Middle frontal gyrus (tissue), 1 donor: ENCODE measurements at regions not wholly inside any gene's neighbourhood (a gene's known extent, or its start where the extent isn't known, plus 50 kb on each side); places are given as distances from the start of the nearest gene placed in this dataset.
A peak's percentile ranks its signal among the peaks of the same experiment; 100 is the strongest.

Source experiments
- DNase-seq: peaks from one replicate; pipeline ENCODE4 v3.0.0-alpha.2; 2015; ENCODE audit warnings: low spot score; ENCODE audit errors: extremely low spot score

DNA sequence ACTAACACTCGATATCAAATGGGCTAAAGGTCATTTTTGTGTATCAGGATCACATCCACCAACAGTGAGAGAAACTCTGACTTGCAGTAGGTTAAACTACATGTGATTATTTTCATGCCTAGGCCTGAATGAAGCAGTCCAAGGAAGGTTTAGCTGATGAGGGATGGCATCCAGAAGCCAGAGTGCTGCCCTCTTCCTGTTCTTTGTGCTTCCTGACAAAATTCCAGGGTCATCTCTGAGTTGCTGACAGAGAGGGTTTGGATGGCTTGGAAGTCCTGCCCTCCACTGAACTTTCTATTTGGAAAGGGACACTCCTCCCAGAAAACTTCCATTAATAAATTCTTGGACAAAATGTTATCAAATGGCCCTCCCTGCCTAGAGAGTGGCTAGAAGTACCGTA lies 728.3 kb upstream of the SLC10A2 start:
- DNase-seq = no peak

- DNase-seq = no peak
Measured at GRCh38 chr13:103788061-103788652, 721.9 kb upstream of the SLC10A2 start.

DNA sequence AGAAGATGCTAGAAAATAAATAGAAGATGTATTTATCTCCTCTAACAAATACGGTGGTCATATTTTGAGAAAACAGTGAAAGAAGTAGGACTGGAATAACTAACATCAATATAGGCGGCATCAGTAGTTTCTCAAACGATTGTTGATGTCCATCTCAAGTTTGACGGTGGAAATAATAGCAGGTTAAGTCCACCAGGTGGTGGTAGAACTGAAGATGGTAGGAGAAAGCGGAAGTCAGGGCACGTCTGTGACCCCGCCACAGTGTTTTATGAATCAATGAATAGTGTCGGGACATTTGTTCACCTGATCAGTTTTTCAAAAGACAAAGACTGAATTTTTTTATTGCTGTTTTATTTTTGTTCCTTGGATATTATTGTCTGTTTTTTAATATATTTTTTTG lies 706.4 kb upstream of the SLC10A2 start:
- DNase-seq = no peak

DNA sequence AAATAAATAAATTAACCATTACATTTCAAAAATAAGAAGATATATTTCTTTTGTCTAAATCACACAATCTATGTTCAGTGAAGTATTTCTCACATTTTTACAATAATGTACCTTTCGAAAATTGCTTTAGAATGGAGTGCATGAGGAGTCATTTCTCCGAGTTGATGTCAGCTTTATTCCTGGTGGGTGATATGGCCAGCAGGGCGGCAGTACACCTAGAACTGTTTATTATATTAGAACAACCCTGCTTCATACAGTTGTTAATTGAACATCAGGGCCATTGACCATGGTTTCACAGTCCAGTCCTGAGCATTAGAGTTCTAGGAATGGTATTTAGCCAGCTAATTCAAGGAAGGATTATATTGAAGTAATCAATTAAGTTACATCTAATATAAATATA lies 696.3 kb upstream of the SLC10A2 start:
- DNase-seq = no peak

- no peak for DNase-seq
Measured at GRCh38 chr13:103759361-103759760, 693.1 kb upstream of the SLC10A2 start.

- DNase-seq = no peak
Measured at GRCh38 chr13:103758222-103758621, 692.0 kb upstream of the SLC10A2 start.

DNA sequence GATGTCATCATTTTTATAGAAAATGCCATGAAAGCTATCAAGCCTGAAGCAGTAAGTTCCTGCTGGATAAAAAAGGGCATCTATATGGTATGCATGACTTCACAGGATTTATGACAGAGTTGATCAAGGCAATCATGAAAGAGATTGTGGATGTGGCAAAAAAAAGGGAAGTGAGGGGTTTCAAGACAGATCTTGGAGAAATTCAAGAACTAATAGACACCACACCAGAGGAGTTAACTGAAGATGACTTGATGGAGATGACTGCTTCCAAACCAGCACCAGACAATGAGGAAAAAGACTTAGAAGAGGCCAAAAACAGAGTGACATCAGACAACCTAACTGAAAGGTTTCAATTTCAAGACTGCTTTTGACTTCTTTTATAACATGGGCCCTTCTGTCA lies 691.1 kb upstream of the SLC10A2 start:
- DNase-seq = no peak

DNA sequence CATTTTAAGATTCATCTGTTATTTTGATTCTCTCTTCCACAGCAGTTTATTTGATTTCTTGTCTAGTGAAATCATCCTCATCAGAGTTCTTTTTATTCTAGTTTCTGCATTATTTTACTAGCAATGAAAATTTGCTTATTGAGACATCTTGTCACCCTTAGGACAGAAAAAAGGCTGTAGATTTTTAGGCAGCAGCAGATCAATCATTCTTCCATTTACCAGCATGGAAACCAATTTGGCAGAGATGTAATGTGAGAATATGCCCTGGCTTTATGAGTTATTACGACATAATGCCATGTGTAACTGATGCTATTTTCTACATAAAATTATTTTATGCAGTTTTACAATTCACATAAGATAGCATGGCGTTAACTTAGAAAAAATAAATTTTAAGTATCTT lies 688.6 kb upstream of the SLC10A2 start:
- no peak for DNase-seq

GRCh38 chr13:103734837-103735236 lies 668.6 kb upstream of the SLC10A2 start:
- DNase-seq = no peak

DNA sequence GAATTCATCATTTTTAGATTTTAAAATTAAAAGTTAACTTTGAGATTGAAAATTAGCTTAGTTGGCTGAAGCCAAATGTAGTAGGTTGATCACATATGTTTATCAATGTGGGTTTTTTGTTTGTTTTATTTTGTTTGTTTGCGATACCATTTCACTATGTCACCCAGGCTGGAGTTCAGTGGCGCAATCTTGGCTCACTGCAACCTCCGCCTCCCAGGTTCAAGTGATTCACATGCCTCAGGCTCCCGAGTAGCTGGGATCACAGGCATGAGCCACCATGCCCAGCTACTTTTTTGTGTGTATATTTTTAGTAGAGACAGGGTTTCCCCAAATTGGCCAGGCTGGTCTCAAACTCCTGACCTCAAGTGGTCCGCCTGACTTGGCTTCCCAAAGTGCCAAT lies 665.7 kb upstream of the SLC10A2 start:
- DNase-seq = no peak

GRCh38 chr13:103730407-103730806 lies 664.2 kb upstream of the SLC10A2 start:
- DNase-seq = no peak

GRCh38 chr13:103726808-103727207 lies 660.6 kb upstream of the SLC10A2 start:
- DNase-seq = no peak

- DNase-seq = peak; percentile 18
Measured at GRCh38 chr13:103716718-103717117, 650.5 kb upstream of the SLC10A2 start.

DNA sequence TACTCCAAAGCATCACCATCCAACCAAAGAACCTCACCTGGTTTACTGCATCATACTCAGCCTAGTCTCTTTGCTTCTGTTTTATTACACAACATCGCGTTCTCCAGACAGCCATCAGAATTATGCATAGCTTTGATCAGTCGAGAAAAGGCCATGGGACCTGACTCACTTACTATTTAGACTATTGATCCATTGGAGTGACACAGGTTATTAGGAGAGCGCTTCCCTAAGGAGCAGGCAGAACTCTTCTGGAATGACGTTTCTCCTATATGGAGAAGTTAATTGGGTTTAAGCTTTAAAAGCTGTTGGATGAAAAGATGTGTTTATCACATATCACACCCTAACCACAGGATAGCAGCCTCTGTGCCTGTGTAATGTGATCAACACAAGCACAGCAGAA lies 649.1 kb upstream of the SLC10A2 start:
- DNase-seq = no peak

- DNase-seq = no peak
Measured at GRCh38 chr13:103703246-103703645, 637.0 kb upstream of the SLC10A2 start.

GRCh38 chr13:103698000-103698399 lies 631.8 kb upstream of the SLC10A2 start:
- no peak for DNase-seq

- no peak for DNase-seq
Measured at GRCh38 chr13:103695320-103695719, 629.1 kb upstream of the SLC10A2 start.

GRCh38 chr13:103694471-103694870 lies 628.3 kb upstream of the SLC10A2 start:
- DNase-seq = no peak

- no peak for DNase-seq
Measured at GRCh38 chr13:103694033-103694432, 627.8 kb upstream of the SLC10A2 start.

DNA sequence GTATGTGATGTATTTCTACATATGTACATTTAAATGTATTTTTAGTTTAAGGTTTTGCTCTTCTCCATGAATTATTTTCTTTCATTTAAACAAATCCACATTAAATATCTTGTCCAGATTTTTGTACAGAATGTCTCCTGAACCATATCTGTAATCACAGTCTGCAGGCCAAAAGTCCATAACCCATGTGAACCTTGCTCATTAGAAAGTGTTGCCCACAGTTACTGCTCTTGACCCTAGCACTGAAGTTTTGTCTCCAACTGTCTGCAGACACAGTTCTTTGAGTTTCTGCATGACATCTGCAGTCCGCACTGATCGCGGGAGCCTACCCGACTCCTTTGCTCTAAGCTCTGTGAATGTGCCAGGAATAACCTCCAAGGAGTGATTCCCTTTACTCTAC lies 626.2 kb upstream of the SLC10A2 start:
- DNase-seq = no peak

DNA sequence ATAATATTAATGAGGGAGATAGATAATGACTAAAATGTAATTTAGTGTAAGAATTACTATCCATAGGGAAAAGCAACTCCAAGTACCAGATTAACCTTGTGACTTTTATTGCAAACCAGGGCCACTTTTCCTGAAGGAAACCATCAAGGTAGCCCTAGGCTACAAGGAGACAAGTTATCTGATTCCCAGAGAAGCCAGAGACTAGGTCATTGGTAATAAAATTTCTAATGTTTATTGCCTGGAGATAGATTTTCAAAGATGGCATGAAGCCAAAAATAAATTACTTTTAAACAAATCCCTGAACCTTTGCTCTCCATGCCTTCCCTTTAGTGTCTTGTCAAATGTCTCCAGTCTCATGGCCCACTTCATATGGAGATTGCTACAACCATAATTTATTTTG lies 610.1 kb upstream of the SLC10A2 start:
- no peak for DNase-seq

- no peak for DNase-seq
Measured at GRCh38 chr13:103671547-103671946, 605.3 kb upstream of the SLC10A2 start.

- no peak for DNase-seq
Measured at GRCh38 chr13:103663996-103664395, 597.8 kb upstream of the SLC10A2 start.

DNA sequence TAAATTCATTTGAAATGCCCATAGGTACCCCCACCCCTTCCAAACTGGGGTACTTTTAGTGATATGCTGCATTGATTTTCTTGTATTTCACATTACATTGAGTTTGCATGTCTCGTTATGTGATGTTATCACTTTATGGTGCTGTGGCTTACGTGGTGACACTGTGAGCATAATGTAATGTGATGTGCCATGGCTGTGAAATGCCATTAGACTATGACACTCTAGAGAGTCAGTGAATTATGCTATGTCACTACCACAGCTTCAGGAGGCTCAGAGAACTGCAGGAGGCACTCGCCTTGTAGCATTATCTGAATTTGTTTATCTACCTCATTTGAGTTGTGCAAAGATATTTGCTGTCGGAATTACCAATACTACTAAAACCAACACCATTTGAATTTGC lies 590.1 kb upstream of the SLC10A2 start:
- DNase-seq = no peak
